ENCODE measurements at regions not wholly inside any gene's neighbourhood (a gene's known extent, or its start where the extent isn't known, plus 50 kb on each side); places are given as distances from the start of the nearest gene placed in this dataset.

DNA sequence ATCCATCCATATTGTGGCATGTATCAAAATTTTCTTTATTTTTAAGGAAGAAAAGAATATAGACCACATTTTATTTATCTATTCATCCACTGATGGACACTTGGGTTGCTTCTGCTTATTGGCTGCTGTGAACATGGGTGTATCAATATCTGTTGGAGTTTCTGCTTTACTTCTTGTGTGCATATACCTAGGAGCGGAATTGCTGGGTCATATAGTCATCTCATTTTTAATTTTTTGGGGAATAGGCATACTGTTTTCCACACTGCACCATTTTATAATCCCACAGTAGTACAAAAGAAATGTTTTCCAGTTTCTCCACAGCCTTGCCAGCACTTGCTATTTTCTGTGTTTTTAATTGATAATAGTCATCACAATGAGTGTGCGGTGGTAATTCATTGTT, 197.2 kb downstream of the ACKR3 start:
- no peak overlapping the region for H3K4me3 ChIP-seq (ENCODE audit: low read length)
- no peaks in the 10 kb centered on the region for H3K4me1 ChIP-seq (ENCODE audit: insufficient read depth, low read length)
- peaks cover 0 to 2% of the 10 kb centered on the region in 2 experiments for H3K27me3 ChIP-seq (ENCODE audit: control insufficient read depth in 1 of 2, insufficient read depth in 2 of 2, low read length in 2 of 2)
- POLR2A ChIA-PET = no interaction called here
- CTCF ChIA-PET = no interaction called here
- H3K27ac Mint-ChIP-seq = no peak overlapping the region
- H3K36me3 Mint-ChIP-seq (ENCODE audit: low read depth) = no peaks in the 10 kb centered on the region
- DNase-seq (no peak), ATAC-seq (ENCODE audit: poor library complexity) (no peak)
- H3K4me1 Mint-ChIP-seq (ENCODE audit: low read depth) = no peaks in the 10 kb centered on the region
- no peaks in the 10 kb centered on the region for H3K9me3 Mint-ChIP-seq
- intact Hi-C loops (cut with DNase I, micrococcal nuclease) = no loop called here
- peaks cover 4% of the 10 kb centered on the region for H3K27me3 Mint-ChIP-seq
- H3K27ac ChIP-seq (ENCODE audit: low read depth in 1 of 2, low read length in 2 of 2) = no peak overlapping the region
- H3K9me3 ChIP-seq (ENCODE audit: control insufficient read depth in 1 of 2, insufficient read depth in 1 of 2, low read length in 2 of 2) = no peaks in the 10 kb centered on the region
- TF ChIP-seq, protein P1, sequence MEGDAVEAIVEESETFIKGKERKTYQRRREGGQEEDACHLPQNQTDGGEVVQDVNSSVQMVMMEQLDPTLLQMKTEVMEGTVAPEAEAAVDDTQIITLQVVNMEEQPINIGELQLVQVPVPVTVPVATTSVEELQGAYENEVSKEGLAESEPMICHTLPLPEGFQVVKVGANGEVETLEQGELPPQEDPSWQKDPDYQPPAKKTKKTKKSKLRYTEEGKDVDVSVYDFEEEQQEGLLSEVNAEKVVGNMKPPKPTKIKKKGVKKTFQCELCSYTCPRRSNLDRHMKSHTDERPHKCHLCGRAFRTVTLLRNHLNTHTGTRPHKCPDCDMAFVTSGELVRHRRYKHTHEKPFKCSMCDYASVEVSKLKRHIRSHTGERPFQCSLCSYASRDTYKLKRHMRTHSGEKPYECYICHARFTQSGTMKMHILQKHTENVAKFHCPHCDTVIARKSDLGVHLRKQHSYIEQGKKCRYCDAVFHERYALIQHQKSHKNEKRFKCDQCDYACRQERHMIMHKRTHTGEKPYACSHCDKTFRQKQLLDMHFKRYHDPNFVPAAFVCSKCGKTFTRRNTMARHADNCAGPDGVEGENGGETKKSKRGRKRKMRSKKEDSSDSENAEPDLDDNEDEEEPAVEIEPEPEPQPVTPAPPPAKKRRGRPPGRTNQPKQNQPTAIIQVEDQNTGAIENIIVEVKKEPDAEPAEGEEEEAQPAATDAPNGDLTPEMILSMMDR (IDR thresholded peaks at IDR 0.05) = no peak
- no peaks in the 10 kb centered on the region for H3K36me3 ChIP-seq (ENCODE audit: insufficient read depth, low read length)
- no peak overlapping the region for H3K4me3 Mint-ChIP-seq

DNA sequence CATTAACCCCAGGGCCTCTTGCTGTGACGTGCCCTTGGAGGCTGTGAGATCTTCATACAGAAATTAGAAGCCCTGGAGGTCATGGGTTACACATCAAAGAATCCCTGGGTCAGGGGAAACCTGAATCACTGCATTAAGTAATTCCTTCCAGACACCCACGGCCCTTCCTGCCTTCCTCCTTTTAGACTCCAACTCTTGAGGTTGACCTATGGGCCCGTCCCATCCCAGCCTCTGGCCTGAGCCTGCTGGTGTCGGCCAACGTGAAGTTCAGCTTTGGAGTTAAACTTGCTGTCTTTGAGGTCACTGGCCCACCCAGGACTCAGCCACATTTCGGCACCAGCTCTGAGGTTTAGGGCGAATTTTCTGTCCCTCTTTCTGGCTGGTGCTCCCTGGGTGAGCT, 198.3 kb downstream of the ACKR3 start:
- DNase-seq (no peak), ATAC-seq (ENCODE audit: poor library complexity) (no peak)
- H3K36me3 Mint-ChIP-seq (ENCODE audit: low read depth) = no peaks in the 10 kb centered on the region
- CTCF ChIA-PET = no interaction called here
- no peak overlapping the region for H3K4me3 Mint-ChIP-seq
- intact Hi-C loops (cut with DNase I, micrococcal nuclease) = no loop called here
- H3K27me3 Mint-ChIP-seq = peaks cover 4% of the 10 kb centered on the region
- no peak overlapping the region for H3K4me3 ChIP-seq (ENCODE audit: low read length)
- H3K4me1 Mint-ChIP-seq (ENCODE audit: low read depth) = no peaks in the 10 kb centered on the region
- H3K4me1 ChIP-seq (ENCODE audit: insufficient read depth, low read length) = no peaks in the 10 kb centered on the region
- H3K27ac Mint-ChIP-seq = no peak overlapping the region
- H3K9me3 ChIP-seq (ENCODE audit: control insufficient read depth in 1 of 2, insufficient read depth in 1 of 2, low read length in 2 of 2) = no peaks in the 10 kb centered on the region
- POLR2A ChIA-PET = no interaction called here
- peaks cover 0 to 2% of the 10 kb centered on the region in 2 experiments for H3K27me3 ChIP-seq (ENCODE audit: control insufficient read depth in 1 of 2, insufficient read depth in 2 of 2, low read length in 2 of 2)
- no peaks in the 10 kb centered on the region for H3K9me3 Mint-ChIP-seq
- H3K27ac ChIP-seq (ENCODE audit: low read depth in 1 of 2, low read length in 2 of 2) = no peak overlapping the region
- no peaks in the 10 kb centered on the region for H3K36me3 ChIP-seq (ENCODE audit: insufficient read depth, low read length)
- TF ChIP-seq, protein P1 (IDR thresholded peaks at IDR 0.05) = no peak

DNA sequence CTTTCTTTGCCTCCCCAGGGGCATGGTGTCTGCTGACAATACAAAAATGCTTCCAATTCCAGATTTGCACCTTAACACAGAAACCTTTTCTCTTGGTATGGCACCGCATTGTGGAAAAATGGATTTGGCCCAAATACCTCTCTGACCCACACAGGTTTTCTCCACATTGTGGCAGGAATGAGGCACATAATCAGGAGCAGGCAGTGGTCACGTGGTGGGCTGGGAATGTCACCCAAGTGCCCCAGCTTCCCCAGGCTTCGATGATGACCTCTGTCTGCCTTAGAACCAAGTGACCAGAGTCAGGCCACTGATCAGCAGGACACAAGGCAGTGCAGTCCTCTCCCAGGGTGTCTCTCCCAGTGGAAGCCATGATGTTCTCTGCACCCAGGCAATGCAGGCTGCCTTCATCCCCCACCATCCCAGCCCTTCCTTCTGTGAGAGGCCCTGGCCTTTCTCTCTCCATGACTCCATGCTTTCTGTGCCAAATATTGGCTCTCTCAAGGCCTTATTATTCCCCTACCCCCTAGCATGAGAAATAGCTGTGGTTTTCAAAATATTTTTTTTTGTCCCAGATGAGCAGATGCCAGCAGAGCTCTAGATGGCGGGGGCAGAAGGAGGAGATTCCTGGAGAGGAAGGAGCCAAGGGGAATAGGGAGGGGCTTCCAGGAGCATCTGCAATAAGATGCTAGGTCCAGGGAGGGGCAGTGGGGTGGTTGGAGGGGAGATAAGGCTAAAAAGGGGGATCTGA, 198.9 kb downstream of the ACKR3 start:
- no peaks in the 10 kb centered on the region for H3K9me3 Mint-ChIP-seq
- Histone ChIP-seq H3K4me1 (ENCODE audit: insufficient read depth, low read length) (no peaks in the 10 kb centered on the region), H3K9me3 (ENCODE audit: control insufficient read depth in 1 of 2, insufficient read depth in 1 of 2, low read length in 2 of 2) (no peaks in the 10 kb centered on the region), H3K4me3 (ENCODE audit: low read length) (no peak overlapping the region), H3K27ac (ENCODE audit: low read depth in 1 of 2, low read length in 2 of 2) (no peak overlapping the region), H3K36me3 (ENCODE audit: insufficient read depth, low read length) (no peaks in the 10 kb centered on the region), H3K27me3 (ENCODE audit: control insufficient read depth in 1 of 2, insufficient read depth in 2 of 2, low read length in 2 of 2) (peaks cover 0 to 2% of the 10 kb centered on the region in 2 experiments)
- ATAC-seq (ENCODE audit: poor library complexity) (no peak), DNase-seq (no peak)
- no peak overlapping the region for H3K27ac Mint-ChIP-seq
- peaks cover 4% of the 10 kb centered on the region for H3K27me3 Mint-ChIP-seq
- intact Hi-C loops (cut with DNase I, micrococcal nuclease) = no loop called here
- TF ChIP-seq, protein P1 (IDR thresholded peaks at IDR 0.05) = no peak
- H3K4me1 Mint-ChIP-seq (ENCODE audit: low read depth) = no peaks in the 10 kb centered on the region
- H3K4me3 Mint-ChIP-seq = no peak overlapping the region
- ChIA-PET CTCF (no interaction called here), POLR2A (no interaction called here)
- no peaks in the 10 kb centered on the region for H3K36me3 Mint-ChIP-seq (ENCODE audit: low read depth)

Measured in CD4-positive, alpha-beta T cell (primary cell).